HEK293 (cell line): ENCODE measurements at regions not wholly inside any gene's neighbourhood (a gene's known extent, or its start where the extent isn't known, plus 50 kb on each side); places are given as distances from the start of the nearest gene placed in this dataset.

Experiments used
- CTCF ChIA-PET: fragments of 350-600 bp; formaldehyde crosslinking; extraction: SDS; loops from one replicate; lab custom pipeline; 2021; ENCODE audit warnings: antibody characterized with exemption; lab: Yijun Ruan, JAX
- POLR2A ChIA-PET: fragments of 300-600 bp; formaldehyde crosslinking; extraction: SDS; loops from one replicate; lab custom pipeline; 2020; ENCODE audit warnings: antibody characterized with exemption, inconsistent platforms; lab: Yijun Ruan, JAX
- H3K27ac ChIP-seq: fragments of 200-500 bp; sonication (Bioruptor generic); 2 replicates; pipeline ENCODE4 v1.5.1; 2014; ENCODE audit warnings: low read depth, low read length, control low read depth, inconsistent platforms; ENCODE audit errors: extremely low read depth
- H3K36me3 ChIP-seq, 2 experiments: fragments of 200-500 bp in 1 of 2; sonication (Bioruptor generic) in 1 of 2; 1 replicate in 1 of 2; 2 replicates in 1 of 2; pipeline ENCODE4 v1.5.1; 2014 to 2017; ENCODE audit warnings: inconsistent platforms in 2 of 2, low read length in 2 of 2; ENCODE audit not compliant: control insufficient read depth in 2 of 2, insufficient read depth in 1 of 2
- H3K4me1 ChIP-seq: fragments of 200-500 bp; sonication (Bioruptor generic); 2 replicates; pipeline ENCODE4 v1.5.1; 2014; ENCODE audit warnings: mild to moderate bottlenecking, low read length, inconsistent platforms; ENCODE audit not compliant: control insufficient read depth, insufficient read depth
- H3K4me3 ChIP-seq: 2 replicates; pipeline ENCODE4 v1.5.1; 2011; ENCODE audit warnings: low read depth, mild to moderate bottlenecking, control low read depth, low read length, moderate library complexity
- H3K9me3 ChIP-seq: fragments of 200-500 bp; sonication (Bioruptor generic); 2 replicates; pipeline ENCODE4 v1.5.1; 2014; ENCODE audit warnings: low read depth, low read length, inconsistent platforms; ENCODE audit not compliant: control insufficient read depth, insufficient read depth
- HOXD13 ChIP-seq: sonication (generic); formaldehyde crosslinking; IDR thresholded peaks from 2 replicates; pipeline ENCODE4 v1.8.0; 2022; ENCODE audit warnings: missing genetic modification reagents, borderline replicate concordance
- KLF9 ChIP-seq: fragments of 450-650 bp; formaldehyde crosslinking; IDR thresholded peaks from 2 replicates; pipeline ENCODE4 v1.5.1; 2016; ENCODE audit warnings: missing biosample characterization, missing genetic modification characterization, low read depth
- PRDM2 ChIP-seq: fragments of 450-650 bp; formaldehyde crosslinking; IDR thresholded peaks from 2 replicates; pipeline ENCODE4 v1.5.1; 2016; ENCODE audit warnings: missing biosample characterization, missing genetic modification characterization, borderline replicate concordance
- SCRT2 ChIP-seq: fragments of 450-650 bp; formaldehyde crosslinking; IDR thresholded peaks from 2 replicates; pipeline ENCODE4 v1.5.1; 2016; ENCODE audit warnings: missing biosample characterization, missing genetic modification characterization
- TSHZ1 ChIP-seq: fragments of 450-650 bp; formaldehyde crosslinking; IDR thresholded peaks from 2 replicates; pipeline ENCODE4 v1.5.1; 2016; ENCODE audit warnings: missing biosample characterization, missing genetic modification characterization, borderline replicate concordance
- YY1 ChIP-seq: fragments of 450-650 bp; formaldehyde crosslinking; IDR thresholded peaks from 2 replicates; pipeline ENCODE4 v1.5.1; 2018; ENCODE audit warnings: missing biosample characterization, missing genetic modification characterization
- ZNF10 ChIP-seq: fragments of 450-650 bp; formaldehyde crosslinking; IDR thresholded peaks from 2 replicates; pipeline ENCODE4 v1.5.1; 2017; ENCODE audit warnings: missing biosample characterization, missing genetic modification characterization
- ZNF266 ChIP-seq: fragments of 450-650 bp; formaldehyde crosslinking; IDR thresholded peaks from 2 replicates; pipeline ENCODE4 v1.5.1; 2016; ENCODE audit warnings: missing biosample characterization, missing genetic modification characterization, low read depth
- ZNF324 ChIP-seq: fragments of 450-650 bp; formaldehyde crosslinking; IDR thresholded peaks from 2 replicates; pipeline ENCODE4 v1.5.1; 2016; ENCODE audit warnings: missing biosample characterization, missing genetic modification characterization
- ZNF354C ChIP-seq: fragments of 450-650 bp; formaldehyde crosslinking; IDR thresholded peaks from 2 replicates; pipeline ENCODE4 v1.5.1; 2016; ENCODE audit warnings: missing biosample characterization, missing genetic modification characterization, low read depth, borderline replicate concordance
- ZNF529 ChIP-seq: fragments of 450-650 bp; formaldehyde crosslinking; IDR thresholded peaks from 2 replicates; pipeline ENCODE4 v1.5.1; 2017; ENCODE audit warnings: missing genetic modification characterization, missing biosample characterization; ENCODE audit not compliant: insufficient replicate concordance
- ZNF558 ChIP-seq: fragments of 450-650 bp; formaldehyde crosslinking; IDR thresholded peaks from 2 replicates; pipeline ENCODE4 v1.5.1; 2016; ENCODE audit warnings: missing biosample characterization, missing genetic modification characterization
- ZNF785 ChIP-seq: fragments of 450-650 bp; formaldehyde crosslinking; IDR thresholded peaks from 2 replicates; pipeline ENCODE4 v1.5.1; 2016; ENCODE audit warnings: missing biosample characterization, missing genetic modification characterization
- ZNF843 ChIP-seq: fragments of 450-650 bp; formaldehyde crosslinking; IDR thresholded peaks from 2 replicates; pipeline ENCODE4 v1.5.1; 2016; ENCODE audit warnings: missing biosample characterization, missing genetic modification characterization
- TF ChIP-seq, protein P1 (sequence below): fragments of 450-650 bp; formaldehyde crosslinking; IDR thresholded peaks from 2 replicates; pipeline ENCODE4 v1.5.0; 2017; ENCODE audit warnings: missing biosample characterization, missing genetic modification characterization, borderline replicate concordance
- TF ChIP-seq, protein P2 (sequence below): fragments of 450-650 bp; formaldehyde crosslinking; IDR thresholded peaks from 2 replicates; pipeline ENCODE4 v1.5.1; 2016; ENCODE audit warnings: missing biosample characterization, missing genetic modification characterization

DNA sequence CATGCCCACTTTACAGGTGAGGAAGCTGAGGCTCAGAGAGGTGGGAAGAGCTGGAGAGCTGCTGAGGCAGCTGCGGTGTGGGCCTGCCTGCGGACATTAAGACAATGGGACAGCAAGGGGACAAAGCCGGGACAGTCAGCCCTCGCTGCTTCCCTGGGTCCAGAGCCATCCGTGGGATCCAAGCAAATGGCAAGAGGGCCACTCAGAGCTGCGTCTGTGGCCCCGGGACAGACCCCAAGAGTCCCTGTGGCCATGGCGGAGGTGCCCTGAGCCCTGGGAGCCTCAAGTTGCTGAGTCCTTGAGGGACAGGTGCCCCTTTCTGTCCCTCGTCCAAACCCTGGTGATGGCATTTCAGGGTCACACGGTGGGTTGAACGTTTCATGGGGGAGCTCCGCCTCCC, 191.9 kb downstream of the OLFM1 start (continued):
- TF ChIP-seq ZNF843: no peak
- no peak for TF ChIP-seq KLF9 (tag by site-specific recombination)
- TF ChIP-seq ZNF324 (tag by site-specific recombination): no peak
- TF ChIP-seq, protein P1, sequence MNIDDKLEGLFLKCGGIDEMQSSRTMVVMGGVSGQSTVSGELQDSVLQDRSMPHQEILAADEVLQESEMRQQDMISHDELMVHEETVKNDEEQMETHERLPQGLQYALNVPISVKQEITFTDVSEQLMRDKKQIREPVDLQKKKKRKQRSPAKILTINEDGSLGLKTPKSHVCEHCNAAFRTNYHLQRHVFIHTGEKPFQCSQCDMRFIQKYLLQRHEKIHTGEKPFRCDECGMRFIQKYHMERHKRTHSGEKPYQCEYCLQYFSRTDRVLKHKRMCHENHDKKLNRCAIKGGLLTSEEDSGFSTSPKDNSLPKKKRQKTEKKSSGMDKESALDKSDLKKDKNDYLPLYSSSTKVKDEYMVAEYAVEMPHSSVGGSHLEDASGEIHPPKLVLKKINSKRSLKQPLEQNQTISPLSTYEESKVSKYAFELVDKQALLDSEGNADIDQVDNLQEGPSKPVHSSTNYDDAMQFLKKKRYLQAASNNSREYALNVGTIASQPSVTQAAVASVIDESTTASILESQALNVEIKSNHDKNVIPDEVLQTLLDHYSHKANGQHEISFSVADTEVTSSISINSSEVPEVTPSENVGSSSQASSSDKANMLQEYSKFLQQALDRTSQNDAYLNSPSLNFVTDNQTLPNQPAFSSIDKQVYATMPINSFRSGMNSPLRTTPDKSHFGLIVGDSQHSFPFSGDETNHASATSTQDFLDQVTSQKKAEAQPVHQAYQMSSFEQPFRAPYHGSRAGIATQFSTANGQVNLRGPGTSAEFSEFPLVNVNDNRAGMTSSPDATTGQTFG (tag by site-specific recombination): no peak
- TF ChIP-seq ZNF354C: no peak
- TF ChIP-seq ZNF785 (tag by site-specific recombination): no peak
- TF ChIP-seq PRDM2: no peak
- no peak for TF ChIP-seq ZNF558 (tag by site-specific recombination)
- no peak for TF ChIP-seq ZNF529 (tag by site-specific recombination)

DNA sequence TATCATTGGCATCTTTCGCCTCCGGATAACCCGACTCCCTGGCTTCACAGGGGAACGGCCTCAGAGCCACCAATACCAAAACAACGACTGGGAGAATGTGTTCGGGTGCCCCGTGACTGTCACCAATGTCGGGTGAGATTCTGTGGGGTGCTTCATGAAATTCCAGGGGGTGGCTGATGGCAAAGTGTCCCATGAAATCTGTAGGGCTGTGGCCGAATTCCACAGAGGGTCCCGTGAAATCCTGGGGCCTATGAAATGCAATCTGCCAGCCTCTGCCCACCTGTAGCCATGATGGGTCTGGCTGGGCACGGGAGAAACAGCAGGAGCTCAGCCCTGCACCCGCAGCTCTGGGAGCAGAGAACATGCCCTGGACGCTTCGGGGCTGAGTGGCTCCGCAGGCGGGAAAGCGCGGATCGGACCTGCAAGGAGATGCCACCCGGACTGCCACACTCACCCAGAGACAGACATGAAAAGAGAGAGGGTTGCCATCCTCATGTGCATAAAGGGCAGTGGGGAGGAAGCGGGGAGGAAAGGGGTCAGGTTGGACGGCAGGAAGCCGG, 192.4 kb downstream of the OLFM1 start:
- no peaks in the 10 kb centered on the region for H3K4me1 ChIP-seq
- no peak for TF ChIP-seq YY1 (tag by site-specific recombination)
- TF ChIP-seq TSHZ1 (tag by site-specific recombination): no peak
- TF ChIP-seq, protein P2, sequence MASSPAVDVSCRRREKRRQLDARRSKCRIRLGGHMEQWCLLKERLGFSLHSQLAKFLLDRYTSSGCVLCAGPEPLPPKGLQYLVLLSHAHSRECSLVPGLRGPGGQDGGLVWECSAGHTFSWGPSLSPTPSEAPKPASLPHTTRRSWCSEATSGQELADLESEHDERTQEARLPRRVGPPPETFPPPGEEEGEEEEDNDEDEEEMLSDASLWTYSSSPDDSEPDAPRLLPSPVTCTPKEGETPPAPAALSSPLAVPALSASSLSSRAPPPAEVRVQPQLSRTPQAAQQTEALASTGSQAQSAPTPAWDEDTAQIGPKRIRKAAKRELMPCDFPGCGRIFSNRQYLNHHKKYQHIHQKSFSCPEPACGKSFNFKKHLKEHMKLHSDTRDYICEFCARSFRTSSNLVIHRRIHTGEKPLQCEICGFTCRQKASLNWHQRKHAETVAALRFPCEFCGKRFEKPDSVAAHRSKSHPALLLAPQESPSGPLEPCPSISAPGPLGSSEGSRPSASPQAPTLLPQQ: no peak
- no peak for TF ChIP-seq HOXD13 (CRISPR knock-in tag)
- 0 out of 2 replicates have a peak, but pooled peaks have one; percentile 36 for TF ChIP-seq SCRT2 (tag by site-specific recombination)
- no peak for TF ChIP-seq ZNF266 (tag by site-specific recombination)
- TF ChIP-seq ZNF10 (tag by site-specific recombination): no peak
- CTCF ChIA-PET: no interaction called here
- no peak overlapping the region for H3K4me3 ChIP-seq
- H3K9me3 ChIP-seq: no peaks in the 10 kb centered on the region
- H3K36me3 ChIP-seq: no peaks in the 10 kb centered on the region
- H3K27ac ChIP-seq: no peak overlapping the region
- POLR2A ChIA-PET: no interaction called here
